HuH-7 (cell line): ENCODE measurements at regions not wholly inside any gene's neighbourhood (a gene's known extent, or its start where the extent isn't known, plus 50 kb on each side); places are given as distances from the start of the nearest gene placed in this dataset.

ENCODE experiments used
- DNase-seq: peaks from one replicate; pipeline ENCODE4 v3.0.0; 2011; ENCODE audit warnings: low spot score

GRCh38 chr2:129672521-129672920 is 306.9 kb upstream of the RAB6C start:
- no peak for DNase-seq

DNA sequence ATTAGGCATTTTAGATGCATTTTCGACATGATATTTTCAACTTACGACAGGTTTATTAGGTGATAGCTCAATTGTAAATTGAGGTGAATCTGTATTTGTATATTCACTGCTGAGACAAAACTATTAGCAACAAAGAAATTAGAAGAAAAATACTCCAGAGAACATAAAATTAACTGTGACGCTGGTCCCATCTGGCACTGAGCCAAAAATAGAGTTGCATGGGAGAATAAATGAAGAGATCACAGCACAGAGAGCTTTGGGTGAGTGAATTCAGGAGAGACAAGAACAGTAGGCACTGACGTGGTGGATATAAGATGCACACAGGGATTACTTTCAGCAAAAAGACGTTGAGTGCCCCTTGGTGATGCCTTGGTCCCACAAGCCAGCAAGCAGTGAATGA is 306.2 kb upstream of the RAB6C start:
- no peak for DNase-seq

DNA sequence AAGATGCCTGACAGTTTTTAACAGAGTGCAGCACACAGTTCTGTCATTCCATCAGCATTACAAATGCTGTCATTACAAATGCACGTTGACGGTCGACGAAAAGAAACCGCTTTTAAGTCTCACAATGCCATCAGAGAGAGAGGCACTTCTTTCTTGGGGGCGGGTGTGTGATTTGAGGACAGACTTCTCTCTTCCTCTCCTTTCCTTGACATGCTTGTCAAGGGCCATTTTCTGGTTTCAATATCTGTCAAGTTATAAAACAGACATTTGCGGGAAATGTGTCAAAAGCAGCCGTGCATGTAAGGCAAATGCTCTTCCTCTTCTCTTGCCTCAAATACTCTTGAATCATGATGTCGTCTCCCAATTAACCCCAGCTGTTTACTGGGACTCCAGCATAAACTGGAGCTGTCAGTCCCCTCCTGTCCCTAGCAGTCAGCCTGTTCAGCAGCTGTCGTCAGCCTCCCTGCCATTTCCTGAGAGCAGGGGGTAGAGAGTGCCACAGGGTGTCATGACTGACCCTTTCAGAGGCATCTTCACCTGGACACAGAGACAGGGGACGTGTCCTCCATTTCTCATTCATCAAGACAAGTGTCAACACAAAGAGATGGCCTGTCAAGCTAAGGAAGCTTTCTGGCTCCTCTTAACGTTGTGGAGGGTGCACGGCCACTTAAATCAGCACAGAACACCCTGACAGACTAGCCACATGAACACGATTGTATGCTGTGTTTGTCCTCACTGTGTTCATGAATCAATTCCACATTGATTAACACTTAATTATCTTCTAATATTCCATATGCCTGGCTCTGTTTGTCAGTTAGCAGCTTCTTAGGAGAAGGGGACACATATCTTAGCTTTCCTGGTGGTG is 305.4 kb upstream of the RAB6C start:
- DNase-seq: no peak

DNA sequence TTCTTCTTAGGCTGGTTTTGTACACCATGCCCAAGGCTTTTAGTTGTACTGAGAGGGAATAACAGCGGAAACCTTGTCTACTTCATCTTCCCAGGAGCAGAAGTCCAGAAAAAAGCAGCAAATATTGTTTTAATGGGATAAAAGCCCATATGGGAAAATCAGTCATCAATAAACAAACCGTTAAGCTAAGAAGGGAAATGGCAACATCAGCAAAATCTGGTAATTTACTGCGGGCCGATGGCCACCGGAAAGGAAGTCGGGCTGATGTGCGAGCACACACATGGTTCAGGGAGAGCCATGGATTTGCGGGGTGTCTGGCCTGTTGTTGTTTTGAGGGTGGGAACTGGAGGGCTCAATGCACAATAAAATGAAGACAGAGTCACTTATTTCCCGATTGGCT is 300.7 kb upstream of the RAB6C start:
- DNase-seq: no peak

GRCh38 chr2:129681788-129682187 is 297.7 kb upstream of the RAB6C start:
- no peak for DNase-seq

DNA sequence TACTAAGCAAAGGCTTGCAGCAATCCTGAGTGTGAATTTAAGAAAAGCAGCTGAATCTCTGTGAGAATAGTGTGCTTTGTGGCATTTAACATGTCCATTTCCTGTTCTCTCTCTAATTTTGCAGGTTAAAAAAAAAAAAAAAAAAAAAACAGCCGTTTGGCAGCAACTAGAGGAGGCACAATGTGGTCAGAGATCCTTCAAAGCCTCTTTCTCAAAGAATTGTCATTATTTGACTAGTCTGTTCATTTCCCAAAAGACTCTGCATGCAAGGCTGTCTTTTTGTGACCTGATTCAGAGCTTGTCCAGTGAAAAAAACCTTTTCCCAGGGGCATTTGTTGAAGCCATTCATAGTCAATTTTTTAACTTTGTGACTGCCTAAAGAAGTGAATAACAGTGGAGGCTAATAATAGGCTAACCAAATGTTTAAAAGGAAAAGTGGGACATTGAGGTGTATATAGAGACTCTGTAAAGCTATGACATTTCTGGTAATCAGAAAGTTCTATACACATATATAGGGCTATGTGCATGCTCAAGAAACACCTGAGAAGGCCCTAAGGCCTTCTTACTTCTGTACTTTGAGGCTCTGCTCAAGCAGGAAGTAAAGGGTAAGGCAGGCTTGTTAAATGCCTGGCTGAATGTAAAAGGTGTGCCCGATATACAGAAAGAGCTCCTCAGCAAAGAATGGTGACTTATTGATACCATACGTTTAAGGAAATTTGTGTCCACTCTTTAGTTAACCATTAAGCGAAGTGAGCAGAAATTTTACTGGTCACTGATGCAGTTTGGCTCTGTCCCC is 289.6 kb upstream of the RAB6C start:
- no peak for DNase-seq

DNA sequence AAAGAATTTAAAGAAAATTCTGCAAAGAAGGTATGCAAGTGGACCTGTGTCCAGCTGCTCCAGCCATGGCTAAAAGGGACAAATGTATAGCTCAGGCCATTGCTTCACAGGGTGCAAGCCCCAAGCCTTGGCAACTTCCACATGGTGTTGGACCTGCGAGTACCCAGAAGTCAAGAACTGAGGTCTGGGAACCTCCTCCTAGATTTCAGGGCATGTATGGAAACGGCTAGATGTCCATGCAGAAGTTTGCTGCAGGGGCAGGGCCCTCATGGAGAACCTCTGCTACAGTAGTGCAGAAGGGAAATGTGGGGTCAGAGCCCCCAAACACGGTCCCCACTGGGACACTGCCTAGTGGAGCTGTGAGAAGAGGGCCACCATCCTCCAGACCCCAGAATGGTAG is 284.0 kb upstream of the RAB6C start:
- no peak for DNase-seq

GRCh38 chr2:129698593-129698992 is 280.9 kb upstream of the RAB6C start:
- DNase-seq: no peak

DNA sequence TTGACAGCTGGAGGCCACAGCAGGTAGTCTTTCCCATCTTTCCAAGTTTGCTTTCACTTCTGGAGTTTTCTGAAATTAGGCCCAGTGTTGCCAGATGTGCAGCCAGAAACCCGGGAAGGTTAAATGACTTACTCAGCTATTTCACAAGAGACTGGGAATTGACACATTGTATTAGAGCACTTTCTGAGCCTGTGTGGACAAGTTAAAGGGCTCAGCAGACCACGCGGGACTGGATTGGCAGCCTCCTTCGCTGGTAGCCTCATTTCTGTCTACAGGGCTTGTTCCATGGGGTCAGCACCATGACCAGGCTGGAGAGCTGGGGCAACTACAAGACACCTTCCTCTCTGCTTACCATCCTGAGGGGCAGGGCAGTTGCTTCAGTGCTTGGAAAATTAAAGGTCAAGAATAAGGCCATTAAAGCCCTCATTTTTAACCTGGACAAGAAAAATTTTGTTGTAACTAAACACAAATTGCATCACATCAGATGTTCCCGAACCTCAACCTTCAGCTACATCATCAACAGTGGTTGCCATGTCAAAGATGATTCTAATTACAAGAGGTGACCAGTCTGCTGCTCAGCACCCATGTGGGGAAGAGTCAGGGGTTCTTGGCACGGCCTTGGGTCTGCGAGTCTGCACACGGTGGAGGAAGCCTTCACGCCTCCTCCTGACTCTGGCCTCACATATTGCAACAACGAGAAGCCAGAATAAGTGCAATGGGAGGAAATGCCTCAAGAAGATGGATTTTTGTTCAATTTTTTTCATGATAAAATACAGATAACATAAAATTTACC is 279.5 kb upstream of the RAB6C start:
- DNase-seq: no peak

DNA sequence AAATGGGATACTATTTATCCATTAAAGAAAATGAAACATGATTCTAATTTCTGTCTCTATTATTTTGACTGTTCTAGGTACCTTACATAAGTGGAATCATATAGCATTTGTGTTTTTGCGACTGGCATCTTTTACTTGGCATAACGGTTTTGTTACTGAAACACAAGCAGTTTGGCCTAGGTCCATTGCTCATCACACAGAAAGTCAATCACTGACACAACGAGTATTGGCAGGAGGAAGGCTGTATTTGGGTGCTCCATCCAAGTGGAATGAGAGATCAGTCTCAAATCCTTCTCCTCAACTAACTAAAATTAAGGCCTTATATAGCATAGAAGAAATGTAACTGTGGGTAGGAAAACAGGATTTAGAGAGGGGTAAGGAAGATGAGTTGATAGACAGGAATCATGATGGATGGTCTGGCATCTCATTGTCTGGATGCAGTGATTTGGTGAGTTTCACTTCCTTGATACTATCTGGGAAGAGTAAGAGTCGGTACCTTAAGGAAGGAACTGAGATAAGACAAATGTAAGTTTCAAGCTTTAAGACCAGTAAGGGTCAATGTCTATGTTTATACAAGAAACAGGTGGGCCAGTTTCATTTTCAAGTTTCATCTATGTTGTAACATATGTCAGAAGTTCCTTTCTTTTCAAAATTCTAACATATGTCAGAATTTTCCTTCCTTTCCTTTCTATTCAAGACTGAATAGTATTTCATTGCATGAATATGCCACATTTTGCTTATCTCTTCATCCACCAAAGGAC is 276.9 kb upstream of the RAB6C start:
- DNase-seq: no peak

DNA sequence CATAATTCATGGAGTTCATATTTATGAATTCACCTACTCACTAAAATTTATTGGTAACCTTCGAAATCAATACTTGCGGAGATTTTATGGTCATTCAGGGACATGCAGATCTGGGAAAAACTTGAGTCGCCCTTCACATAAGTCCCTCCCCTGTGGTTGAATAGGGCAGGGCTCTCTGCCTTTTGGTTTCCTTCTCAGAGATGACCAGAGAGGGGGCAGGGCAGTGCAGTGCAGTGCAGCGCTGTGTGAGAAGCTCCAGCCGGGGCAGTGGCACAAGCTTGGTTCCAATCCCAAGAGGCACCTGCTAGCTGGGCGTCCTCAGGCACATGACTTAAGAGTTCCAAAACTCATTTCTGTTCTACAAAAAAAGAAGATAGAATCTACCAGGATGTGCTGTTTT is 274.4 kb upstream of the RAB6C start:
- no peak for DNase-seq

DNA sequence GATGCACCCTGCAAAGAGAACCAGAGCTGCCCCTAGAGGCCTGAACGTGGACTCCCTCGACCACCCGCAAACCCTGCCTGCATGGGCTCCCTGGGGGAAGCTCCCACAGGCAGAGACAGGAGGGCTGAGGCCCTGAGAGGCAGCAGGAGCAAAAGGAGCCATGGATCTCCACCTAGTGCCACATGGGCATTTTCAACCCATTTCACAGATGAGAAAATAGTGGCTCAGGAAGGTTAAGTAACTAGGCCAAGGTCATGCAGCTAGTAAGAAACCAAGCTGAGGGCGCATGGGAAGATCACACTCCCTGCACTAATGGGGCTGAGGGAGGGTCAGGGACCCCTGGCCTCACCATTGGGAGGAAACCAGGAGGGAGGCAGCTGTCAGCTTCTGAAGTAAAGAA is 271.7 kb upstream of the RAB6C start:
- no peak for DNase-seq

DNA sequence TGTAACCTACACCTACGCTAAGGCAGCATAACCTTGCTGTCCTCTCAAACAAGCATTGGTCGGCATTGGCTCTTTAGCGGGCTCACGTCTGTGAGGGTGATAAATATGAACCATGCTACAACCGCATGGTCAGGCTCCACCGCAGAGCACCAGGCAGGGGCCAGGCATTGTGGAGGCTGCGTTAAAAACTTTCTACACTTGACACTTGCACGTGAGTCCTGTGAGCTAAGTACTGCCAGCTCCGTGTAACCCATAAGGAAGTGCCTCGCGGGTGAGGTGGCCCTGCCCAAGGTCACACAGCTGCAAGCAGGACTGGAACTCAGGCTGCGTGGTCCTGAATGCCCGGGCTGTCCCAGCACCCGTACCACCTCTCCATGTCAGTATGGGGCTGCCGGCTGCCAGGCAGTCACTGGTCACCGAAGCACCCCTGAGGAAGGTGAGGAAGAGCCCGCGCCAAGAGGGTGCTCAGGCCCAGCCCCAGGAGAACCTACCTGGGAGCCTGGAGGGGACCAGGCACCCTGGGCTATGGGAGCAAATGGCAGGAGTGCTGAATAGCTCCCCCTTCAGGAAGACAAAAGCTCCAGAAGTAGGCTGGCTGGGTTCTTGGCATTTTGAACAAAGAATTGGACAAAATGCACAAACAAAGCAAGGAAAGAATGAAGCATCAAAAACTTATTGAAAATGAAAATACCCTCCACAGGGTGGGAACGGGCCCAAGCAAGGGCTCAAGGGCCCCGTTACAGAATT is 271.1 kb upstream of the RAB6C start:
- DNase-seq: no peak

DNA sequence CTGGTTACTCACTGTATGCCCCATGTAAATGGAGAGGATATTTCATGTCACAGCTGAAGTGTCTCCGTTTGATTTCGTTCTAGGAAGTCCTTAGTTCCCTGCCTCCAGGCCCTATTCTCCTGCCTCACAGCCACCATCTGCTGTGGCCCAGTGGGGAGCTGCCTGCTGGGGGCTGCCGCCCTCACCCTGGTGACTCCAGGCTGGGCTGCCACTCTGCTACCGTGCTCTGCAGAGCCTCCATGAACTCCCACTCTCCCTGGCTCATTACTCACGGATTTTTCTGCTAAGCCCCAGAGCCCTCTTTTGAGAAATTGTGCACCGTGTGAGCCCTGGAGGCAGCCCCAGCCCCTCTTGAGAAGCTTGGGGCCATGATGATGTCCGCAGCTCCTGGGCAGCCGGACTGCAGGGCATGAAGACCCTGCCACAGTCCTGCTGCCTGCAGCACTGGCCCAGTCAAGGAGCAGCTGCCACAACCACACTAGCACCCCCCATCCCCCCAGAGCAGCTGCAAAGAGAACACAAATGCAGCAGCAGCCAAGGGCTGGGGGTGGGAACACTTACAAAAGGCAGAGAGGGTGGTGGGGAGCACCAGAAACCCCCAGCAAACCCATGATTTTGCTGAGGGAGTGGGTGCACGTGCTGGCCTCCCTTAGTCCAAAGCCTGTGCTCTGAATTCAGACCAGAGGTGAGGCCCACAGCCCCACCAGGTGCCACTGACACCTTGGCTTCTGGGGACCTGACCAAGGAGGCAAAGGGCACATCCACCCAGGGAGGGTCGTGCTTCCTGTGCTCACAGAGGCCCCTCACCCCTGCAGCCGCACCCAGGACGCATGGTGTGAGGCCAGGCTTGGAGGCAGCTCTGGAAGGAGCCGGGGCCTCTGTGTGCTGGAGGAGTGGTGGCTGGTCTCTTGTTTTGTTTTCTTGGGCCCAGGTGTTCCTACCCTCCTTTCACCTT is 270.2 kb upstream of the RAB6C start:
- DNase-seq: no peak

DNA sequence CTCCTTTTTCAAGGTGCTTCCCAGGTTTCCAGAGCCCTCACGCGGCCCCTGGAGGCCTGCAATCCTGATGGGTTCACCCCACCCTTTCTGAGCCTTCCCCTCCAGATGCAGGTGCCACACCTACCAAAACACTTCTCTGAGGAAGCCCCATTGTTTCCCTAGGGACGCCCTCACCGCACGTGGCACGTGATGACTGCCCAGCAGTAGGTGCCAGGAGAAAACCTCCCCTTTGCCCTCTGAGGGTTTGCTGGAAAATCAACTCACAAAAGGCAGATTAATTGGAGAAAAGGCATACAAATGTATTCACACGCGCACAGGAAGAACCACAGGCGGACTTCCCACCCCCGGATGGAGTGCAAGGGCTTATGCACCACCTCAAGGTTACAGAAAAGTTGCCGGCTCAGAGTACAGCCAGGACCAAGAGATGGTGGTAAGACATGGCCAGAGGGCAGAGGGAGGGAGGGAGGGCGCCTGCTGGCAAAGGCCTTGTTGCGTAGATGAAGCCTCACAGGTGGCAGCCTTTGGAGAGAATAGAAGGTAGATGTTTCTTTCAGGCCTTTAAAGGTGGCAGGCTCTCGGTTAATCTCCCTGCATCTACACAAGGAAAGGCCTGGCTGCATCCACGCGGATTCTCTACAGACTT is 269.4 kb upstream of the RAB6C start:
- no peak for DNase-seq

DNA sequence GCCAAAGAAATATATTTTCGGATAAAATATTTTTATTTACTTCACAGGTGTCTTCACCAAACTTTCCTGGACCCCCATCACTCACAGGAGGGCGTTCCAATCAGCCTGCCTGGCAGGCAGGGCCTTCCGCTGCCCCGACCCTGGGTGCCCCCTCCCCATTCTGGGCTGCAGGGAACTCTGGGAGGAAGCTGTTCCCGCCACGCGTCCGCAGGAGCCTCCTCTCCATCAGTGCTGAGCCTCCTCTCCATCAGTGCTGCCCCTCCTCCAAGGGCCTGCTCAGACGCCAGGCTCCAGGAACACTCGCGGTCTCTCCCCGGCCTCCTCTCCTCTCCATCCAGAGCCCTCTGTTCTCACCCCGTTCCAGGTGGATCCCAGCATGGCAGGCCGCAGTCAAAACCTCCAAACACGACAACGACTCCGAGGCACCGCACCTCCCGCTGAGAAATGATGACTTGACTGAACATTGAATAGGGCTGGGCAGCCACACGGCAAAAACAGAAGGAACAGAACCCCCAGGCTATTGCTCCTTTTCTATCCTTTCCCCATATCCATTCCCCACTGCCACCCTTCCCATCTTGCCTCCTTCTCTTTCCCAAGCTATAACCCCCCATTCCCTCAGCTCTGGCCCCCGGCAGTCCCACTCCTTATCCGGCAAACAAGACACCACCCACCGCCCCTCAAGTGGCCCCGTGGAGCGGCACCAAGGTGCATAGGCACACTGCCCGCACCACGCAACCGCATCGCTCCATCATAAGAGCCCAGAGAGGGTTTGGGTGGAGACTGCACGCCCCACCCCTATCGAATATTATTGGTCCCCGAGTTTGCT is 268.6 kb upstream of the RAB6C start:
- no peak for DNase-seq

DNA sequence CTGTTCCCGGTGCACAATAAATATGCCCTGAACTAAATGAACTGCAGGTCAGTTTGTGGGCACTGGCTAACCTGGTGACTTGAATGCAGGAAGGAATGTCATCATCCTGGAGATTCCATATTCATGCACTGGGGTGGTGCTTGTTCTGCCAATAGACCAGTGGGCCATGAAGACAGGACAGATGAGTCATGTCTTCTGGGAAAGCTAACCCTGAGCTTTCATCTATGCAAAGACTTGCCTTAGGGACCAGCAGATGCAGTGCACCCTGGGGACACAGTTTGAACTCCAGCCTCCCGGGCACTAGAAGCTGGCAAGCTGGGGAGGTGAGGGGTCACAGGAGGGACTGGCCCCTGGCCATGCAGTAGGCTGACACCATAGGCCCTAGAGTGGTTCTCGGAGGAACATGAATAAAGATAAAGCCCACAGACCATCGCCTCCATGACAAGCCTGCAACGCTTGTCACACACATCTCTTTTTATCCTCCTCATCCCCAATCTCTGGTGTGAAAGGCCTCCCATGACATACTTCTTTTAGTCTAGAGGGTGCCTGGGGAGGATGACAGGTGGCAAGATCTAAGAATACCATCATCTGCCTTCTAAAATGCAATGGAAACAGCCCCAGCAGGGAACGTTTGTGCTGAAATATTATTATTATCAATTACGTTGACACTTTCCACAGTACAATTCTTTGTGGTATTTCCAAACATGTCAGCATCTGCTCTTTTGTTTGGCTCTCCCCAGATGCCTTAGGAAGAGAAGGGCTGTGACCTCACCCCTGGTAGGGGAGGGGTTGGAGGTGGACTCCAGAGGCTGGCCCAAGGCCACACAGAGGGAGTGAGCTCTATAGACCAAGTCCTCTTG is 267.4 kb upstream of the RAB6C start:
- no peak for DNase-seq

- DNase-seq: no peak
Measured at GRCh38 chr2:129712676-129712985, 266.8 kb upstream of the RAB6C start.
